Retinal pigment epithelial cell (primary cell): ENCODE measurements at regions not wholly inside any gene's neighbourhood (a gene's known extent, or its start where the extent isn't known, plus 50 kb on each side); places are given as distances from the start of the nearest gene placed in this dataset.

Experiments used
- DNase-seq: peaks from one replicate; pipeline ENCODE4 v3.0.0-alpha.2; 2010; ENCODE audit warnings: low read depth
- H3K4me3 ChIP-seq: 2 replicates; pipeline ENCODE4 v1.5.1; 2011; ENCODE audit warnings: mild to moderate bottlenecking, low read length, control low read depth, moderate library complexity
- CTCF ChIP-seq: conservative IDR thresholded peaks from 2 replicates; pipeline ENCODE4 v1.5.1; 2011; ENCODE audit warnings: low read depth, low read length, control low read depth, inconsistent platforms

DNA sequence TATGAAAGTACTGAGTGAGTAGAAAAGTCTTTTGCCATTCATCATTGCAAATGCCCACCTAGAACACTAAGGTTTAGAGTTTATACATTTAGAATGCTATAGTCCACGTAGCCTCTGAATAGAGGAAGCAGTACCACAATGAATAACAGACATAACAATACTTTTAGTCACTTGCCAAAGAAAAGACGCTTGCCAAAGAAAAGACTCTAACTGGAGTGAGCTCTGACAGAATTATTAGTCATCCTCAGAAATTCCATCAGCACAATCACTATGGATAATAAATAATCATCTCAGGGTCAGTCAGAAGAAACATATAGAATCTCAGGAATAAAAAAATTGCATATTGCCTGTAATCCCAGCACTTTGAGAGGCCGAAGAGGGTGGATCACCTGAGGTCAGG lies 168.5 kb upstream of the TARS1 start:
- no peak overlapping the region for H3K4me3 ChIP-seq
- DNase-seq: peak; percentile 76
- no peak for TF ChIP-seq CTCF

GRCh38 chr5:33273985-33274384 lies 166.8 kb upstream of the TARS1 start:
- DNase-seq: no peak
- TF ChIP-seq CTCF: no peak
- no peak overlapping the region for H3K4me3 ChIP-seq

- no peak for DNase-seq
- TF ChIP-seq CTCF: no peak
- H3K4me3 ChIP-seq: no peak overlapping the region
Observed at GRCh38 chr5:33275391-33275790, 165.4 kb upstream of the TARS1 start.

DNA sequence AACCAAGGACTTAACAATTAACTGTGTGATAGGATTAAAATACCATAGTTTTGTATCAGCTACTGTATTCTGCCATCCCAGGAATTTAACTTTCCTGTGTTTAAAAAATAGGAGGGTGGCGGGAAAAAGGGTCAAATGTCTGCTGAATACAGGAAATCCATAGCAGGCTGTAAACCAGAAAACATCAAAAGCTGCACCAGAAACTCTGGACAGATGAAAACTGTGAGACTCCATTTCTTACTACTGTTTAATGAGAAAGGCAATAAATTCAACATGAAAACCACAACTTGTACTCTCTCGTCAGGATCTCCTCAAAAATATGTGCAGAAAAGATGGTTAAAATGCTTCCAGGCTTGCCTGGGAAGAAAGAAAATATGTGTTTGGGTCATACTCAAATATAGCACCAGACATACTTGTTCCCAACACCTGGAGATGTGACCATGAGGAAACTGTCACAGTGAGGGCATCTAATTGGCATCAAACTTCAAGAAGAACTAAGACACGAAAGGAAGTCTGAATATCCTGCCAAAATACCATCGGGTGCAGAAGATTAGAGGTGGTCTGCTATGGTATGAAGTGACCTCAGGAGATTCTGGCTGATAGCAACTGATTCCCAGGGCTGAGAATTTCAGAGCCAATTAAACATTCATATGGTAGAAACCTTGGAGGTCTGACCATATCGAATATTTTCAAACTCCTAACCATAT lies 164.7 kb upstream of the TARS1 start:
- TF ChIP-seq CTCF: no peak
- DNase-seq: peak; percentile 62

GRCh38 chr5:33276628-33276950 lies 164.2 kb upstream of the TARS1 start:
- TF ChIP-seq CTCF: no peak
- no peak overlapping the region for H3K4me3 ChIP-seq
- DNase-seq: no peak

More for the DNA sequence above, 164.7 kb upstream of the TARS1 start:
- H3K4me3 ChIP-seq: no peak overlapping the region

- H3K4me3 ChIP-seq: no peak overlapping the region
- DNase-seq: no peak
- TF ChIP-seq CTCF: no peak
Observed at GRCh38 chr5:33277061-33277650, 163.6 kb upstream of the TARS1 start.

DNA sequence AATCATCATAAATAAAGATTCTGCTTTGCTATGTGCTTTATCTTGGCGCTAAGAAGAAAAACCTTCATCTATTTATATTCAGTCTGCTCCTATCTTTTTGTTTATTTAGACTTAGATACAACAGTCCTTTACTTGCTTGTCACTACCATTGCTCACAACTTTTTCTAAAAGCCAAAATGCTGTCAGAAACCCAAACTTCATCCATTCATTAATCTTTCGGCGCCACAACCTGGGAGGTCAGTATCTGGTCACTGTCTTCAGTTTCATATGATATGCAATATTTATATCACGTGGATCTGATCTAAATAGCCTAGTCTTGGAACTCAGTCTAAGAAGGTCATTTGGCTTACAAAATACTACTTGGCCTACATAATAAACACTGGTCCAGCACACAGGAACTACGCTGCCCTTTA lies 159.3 kb upstream of the TARS1 start:
- no peak for TF ChIP-seq CTCF
- DNase-seq: no peak
- no peak overlapping the region for H3K4me3 ChIP-seq
